ENCODE measurements at regions not wholly inside any gene's neighbourhood (a gene's known extent, or its start where the extent isn't known, plus 50 kb on each side); places are given as distances from the start of the nearest gene placed in this dataset.

GRCh38 chr16:64370112-64370511, 751.8 kb downstream of the CDH11 start:
- Histone ChIP-seq H3K9ac (ENCODE audit: low read length) (no peak overlapping the region), H3K9me3 (replicated peaks; ENCODE audit: insufficient read depth, low read length) (no peaks in the 10 kb centered on the region), H3K9me2 (replicated peaks; ENCODE audit: insufficient read depth, low read length) (no peaks in the 10 kb centered on the region), H4K20me1 (ENCODE audit: insufficient read depth, low read length) (no peaks in the 10 kb centered on the region), H3K79me2 (ENCODE audit: low read length) (no peaks in the 10 kb centered on the region), H3K4me2 (ENCODE audit: low read depth, low read length) (no peak overlapping the region), H3K36me3 (replicated peaks; ENCODE audit: insufficient read depth, low read length) (no peaks in the 10 kb centered on the region), H3F3A (ENCODE audit: insufficient read depth, low read length) (no peaks in the 10 kb centered on the region), H3K27me3 (replicated peaks; ENCODE audit: insufficient read depth, low read length) (no peaks in the 10 kb centered on the region), H2AFZ (ENCODE audit: low read length) (no peak overlapping the region), H3K4me1 (ENCODE audit: low read length) (no peaks in the 10 kb centered on the region), H3K4me3 (ENCODE audit: low read length) (no peak overlapping the region), H3K27ac (ENCODE audit: low read length) (no peak overlapping the region)
- DNase-seq = no peak
- no peak for TF ChIP-seq EZH2phosphoT487 (IDR thresholded peaks at IDR 0.05; ENCODE audit: low read length)
- TF ChIP-seq, protein P1, sequence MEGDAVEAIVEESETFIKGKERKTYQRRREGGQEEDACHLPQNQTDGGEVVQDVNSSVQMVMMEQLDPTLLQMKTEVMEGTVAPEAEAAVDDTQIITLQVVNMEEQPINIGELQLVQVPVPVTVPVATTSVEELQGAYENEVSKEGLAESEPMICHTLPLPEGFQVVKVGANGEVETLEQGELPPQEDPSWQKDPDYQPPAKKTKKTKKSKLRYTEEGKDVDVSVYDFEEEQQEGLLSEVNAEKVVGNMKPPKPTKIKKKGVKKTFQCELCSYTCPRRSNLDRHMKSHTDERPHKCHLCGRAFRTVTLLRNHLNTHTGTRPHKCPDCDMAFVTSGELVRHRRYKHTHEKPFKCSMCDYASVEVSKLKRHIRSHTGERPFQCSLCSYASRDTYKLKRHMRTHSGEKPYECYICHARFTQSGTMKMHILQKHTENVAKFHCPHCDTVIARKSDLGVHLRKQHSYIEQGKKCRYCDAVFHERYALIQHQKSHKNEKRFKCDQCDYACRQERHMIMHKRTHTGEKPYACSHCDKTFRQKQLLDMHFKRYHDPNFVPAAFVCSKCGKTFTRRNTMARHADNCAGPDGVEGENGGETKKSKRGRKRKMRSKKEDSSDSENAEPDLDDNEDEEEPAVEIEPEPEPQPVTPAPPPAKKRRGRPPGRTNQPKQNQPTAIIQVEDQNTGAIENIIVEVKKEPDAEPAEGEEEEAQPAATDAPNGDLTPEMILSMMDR (IDR thresholded peaks at IDR 0.05; ENCODE audit: low read length) = no peak
- TF ChIP-seq EZH2 (optimal IDR thresholded peaks at IDR 0.05; ENCODE audit: low read depth, low read length) = no peak

DNA sequence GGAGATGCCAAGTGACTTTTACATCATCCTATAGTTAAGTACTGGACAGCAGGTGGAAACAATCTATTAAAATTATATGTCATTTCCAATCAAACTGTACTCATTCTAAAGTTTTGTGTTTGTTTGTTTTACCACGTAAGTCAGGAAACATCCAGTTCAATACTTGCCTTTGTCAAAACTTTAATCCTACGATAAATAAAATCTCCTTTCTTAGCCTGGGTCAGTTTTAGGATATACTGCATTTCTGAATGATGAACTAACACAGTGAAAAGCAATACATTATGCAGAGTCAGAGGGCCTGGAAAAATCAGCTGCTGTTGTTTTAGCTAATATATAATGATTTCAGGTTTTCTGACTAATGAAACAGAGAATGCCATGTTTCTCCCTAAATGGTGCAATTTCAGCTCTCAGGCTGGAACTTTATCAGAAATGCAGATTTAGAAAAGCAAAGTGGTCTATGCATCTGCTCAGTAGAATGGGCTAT, 756.4 kb downstream of the CDH11 start:
- no peak overlapping the region for H3K9ac ChIP-seq (ENCODE audit: low read length)
- TF ChIP-seq EZH2 (optimal IDR thresholded peaks at IDR 0.05; ENCODE audit: low read depth, low read length) (no peak), EZH2phosphoT487 (IDR thresholded peaks at IDR 0.05; ENCODE audit: low read length) (no peak)
- TF ChIP-seq, protein P1 (IDR thresholded peaks at IDR 0.05; ENCODE audit: low read length) = no peak
- no peaks in the 10 kb centered on the region for H4K20me1 ChIP-seq (ENCODE audit: insufficient read depth, low read length)
- no peaks in the 10 kb centered on the region for H3K9me3 ChIP-seq (replicated peaks; ENCODE audit: insufficient read depth, low read length)
- H3K4me2 ChIP-seq (ENCODE audit: low read depth, low read length) = no peak overlapping the region
- no peaks in the 10 kb centered on the region for H3K9me2 ChIP-seq (replicated peaks; ENCODE audit: insufficient read depth, low read length)
- no peaks in the 10 kb centered on the region for H3K79me2 ChIP-seq (ENCODE audit: low read length)
- no peak overlapping the region for H2AFZ ChIP-seq (ENCODE audit: low read length)
- H3K4me3 ChIP-seq (ENCODE audit: low read length) = no peak overlapping the region
- H3F3A ChIP-seq (ENCODE audit: insufficient read depth, low read length) = no peaks in the 10 kb centered on the region
- DNase-seq = no peak
- no peaks in the 10 kb centered on the region for H3K36me3 ChIP-seq (replicated peaks; ENCODE audit: insufficient read depth, low read length)
- H3K4me1 ChIP-seq (ENCODE audit: low read length) = no peaks in the 10 kb centered on the region
- no peaks in the 10 kb centered on the region for H3K27me3 ChIP-seq (replicated peaks; ENCODE audit: insufficient read depth, low read length)
- H3K27ac ChIP-seq (ENCODE audit: low read length) = no peak overlapping the region

GRCh38 chr16:64364894-64365293, 757.0 kb downstream of the CDH11 start:
- Histone ChIP-seq H2AFZ (ENCODE audit: low read length) (no peak overlapping the region), H3K4me3 (ENCODE audit: low read length) (no peak overlapping the region), H3K9me2 (replicated peaks; ENCODE audit: insufficient read depth, low read length) (no peaks in the 10 kb centered on the region), H3K9ac (ENCODE audit: low read length) (no peak overlapping the region), H3K9me3 (replicated peaks; ENCODE audit: insufficient read depth, low read length) (no peaks in the 10 kb centered on the region), H3K27me3 (replicated peaks; ENCODE audit: insufficient read depth, low read length) (no peaks in the 10 kb centered on the region), H3F3A (ENCODE audit: insufficient read depth, low read length) (no peaks in the 10 kb centered on the region), H4K20me1 (ENCODE audit: insufficient read depth, low read length) (no peaks in the 10 kb centered on the region), H3K36me3 (replicated peaks; ENCODE audit: insufficient read depth, low read length) (no peaks in the 10 kb centered on the region), H3K4me2 (ENCODE audit: low read depth, low read length) (no peak overlapping the region), H3K4me1 (ENCODE audit: low read length) (no peaks in the 10 kb centered on the region), H3K79me2 (ENCODE audit: low read length) (no peaks in the 10 kb centered on the region), H3K27ac (ENCODE audit: low read length) (no peak overlapping the region)
- no peak for DNase-seq
- TF ChIP-seq, protein P1 (IDR thresholded peaks at IDR 0.05; ENCODE audit: low read length) = no peak
- TF ChIP-seq EZH2 (optimal IDR thresholded peaks at IDR 0.05; ENCODE audit: low read depth, low read length) (no peak), EZH2phosphoT487 (IDR thresholded peaks at IDR 0.05; ENCODE audit: low read length) (no peak)
